ENCODE measurements at regions not wholly inside any gene's neighbourhood (a gene's known extent, or its start where the extent isn't known, plus 50 kb on each side); places are given as distances from the start of the nearest gene placed in this dataset.

- Histone ChIP-seq H4K8ac (replicated peaks; ENCODE audit: insufficient read length, low read depth, low read length) (no peak overlapping the region), H3K79me2 (ENCODE audit: insufficient read depth, low read length) (no peaks in the 10 kb centered on the region), H3K56ac (ENCODE audit: insufficient read length, low read depth, low read length) (no peak overlapping the region), H2BK5ac (ENCODE audit: insufficient read length, low read length) (no peak overlapping the region), H2AK5ac (ENCODE audit: insufficient read length, low read length) (no peak overlapping the region), H2BK15ac (ENCODE audit: low read depth, low read length) (no peak overlapping the region), H4K5ac (ENCODE audit: insufficient read length, low read depth, low read length) (no peak overlapping the region), H3K4me2 (ENCODE audit: insufficient read depth, insufficient read length, low read length) (no peak overlapping the region), H3K23ac (ENCODE audit: insufficient read length, low read depth, low read length) (no peak overlapping the region), H3K79me1 (ENCODE audit: insufficient read depth, low read depth, low read length, poor library complexity, severe bottlenecking) (no peaks in the 10 kb centered on the region), H3K27me3 (ENCODE audit: insufficient read depth, low read length) (no peaks in the 10 kb centered on the region), H3K27ac (ENCODE audit: insufficient read length, low read depth, low read length) (no peak overlapping the region), H3K4ac (ENCODE audit: low read depth, low read length) (no peak overlapping the region), H3K9me3 (ENCODE audit: control insufficient read depth, low read depth, low read length) (no peaks in the 10 kb centered on the region), H2BK12ac (ENCODE audit: insufficient read length, low read depth, low read length) (no peak overlapping the region), H2BK120ac (ENCODE audit: low read depth, low read length, poor library complexity, severe bottlenecking) (no peak overlapping the region), H3K18ac (ENCODE audit: insufficient read length, low read depth, low read length) (no peak overlapping the region), H3K14ac (ENCODE audit: insufficient read depth, low read length) (no peak overlapping the region), H3K23me2 (ENCODE audit: insufficient read length, low read depth, low read length, poor library complexity, severe bottlenecking) (no peaks in the 10 kb centered on the region), H4K91ac (ENCODE audit: insufficient read length, low read depth, low read length) (no peak overlapping the region), H4K20me1 (ENCODE audit: control insufficient read depth, insufficient read depth, insufficient read length) (no peaks in the 10 kb centered on the region), H2BK20ac (ENCODE audit: low read depth, low read length, poor library complexity, severe bottlenecking) (no peak overlapping the region), H3K4me1 (ENCODE audit: insufficient read depth, low read length) (no peaks in the 10 kb centered on the region), H3K9ac (ENCODE audit: extremely low read depth, insufficient read length, low read length) (no peak overlapping the region), H3T11ph (ENCODE audit: low read length) (no peak overlapping the region), H2AFZ (ENCODE audit: low read length) (no peak overlapping the region)
- Mint-ChIP-seq H3K9me3 (peaks cover 14 to 17% of the 10 kb centered on the region in 2 experiments), H3K36me3 (ENCODE audit: insufficient read depth in 1 of 3, low read depth in 3 of 3) (peaks cover 9 to 20% (median 9%) of the 10 kb centered on the region in 3 experiments; a peak in 6 of 7 replicates), H3K4me3 (no peak overlapping the region), H3K27ac (no peak overlapping the region), H3K27me3 (ENCODE audit: low read depth) (no peaks in the 10 kb centered on the region), H3K4me1 (no peaks in the 10 kb centered on the region)
- no CpG with 5 or more reads among the region's 1 CpG for WGBS (ENCODE audit: extremely low coverage, insufficient read length, low lambda C conversion rate)
- no peak for TF ChIP-seq CTCF (conservative IDR thresholded peaks at IDR 0.05)
- DNase-seq: no peak
Measured at GRCh38 chr5:130845049-130845765, 319.8 kb downstream of the HINT1 start.
